Activated effector memory CD4-positive, alpha-beta T cell treated with Interleukin-2 at 50 U/mL for 16 hours (primary cell): ENCODE measurements at regions not wholly inside any gene's neighbourhood (a gene's known extent, or its start where the extent isn't known, plus 50 kb on each side); places are given as distances from the start of the nearest gene placed in this dataset.

Source experiments
- DNase-seq: peaks from one replicate; pipeline ENCODE4 v3.0.0-alpha.2; 2020

GRCh38 chr4:15130441-15130840 is 128.2 kb downstream of the CPEB2 start:
- no peak for DNase-seq

- no peak for DNase-seq
These were observed 129.3 kb downstream of the CPEB2 start for GRCh38 chr4:15131551-15131950.

DNA sequence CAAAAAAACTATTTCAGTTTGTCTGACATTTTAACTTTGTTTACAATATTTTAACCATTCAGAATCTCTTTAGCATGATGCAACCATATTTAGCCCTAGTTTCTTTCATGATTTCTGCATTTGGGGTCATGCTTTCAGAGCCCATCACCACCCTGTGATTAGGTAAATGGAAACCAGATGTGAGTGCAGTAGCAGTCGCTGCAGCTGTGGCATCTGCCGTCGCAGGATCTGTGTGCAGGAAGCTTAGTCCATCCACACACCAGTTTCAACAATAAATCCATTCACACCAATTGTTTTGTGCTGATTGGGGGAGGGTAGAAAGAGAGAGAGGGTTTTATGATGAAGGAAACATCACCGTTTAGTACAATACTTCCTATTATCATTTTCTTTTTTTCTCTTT is 130.5 kb downstream of the CPEB2 start:
- no peak for DNase-seq

GRCh38 chr4:15139599-15139998 is 137.3 kb downstream of the CPEB2 start:
- no peak for DNase-seq

GRCh38 chr4:15142201-15142600 is 139.9 kb downstream of the CPEB2 start:
- no peak for DNase-seq

- DNase-seq: no peak
These were observed 141.3 kb downstream of the CPEB2 start for GRCh38 chr4:15143551-15143950.

- no peak for DNase-seq
These were observed 142.1 kb downstream of the CPEB2 start for GRCh38 chr4:15144249-15144966.

- no peak for DNase-seq
These were observed 142.7 kb downstream of the CPEB2 start for GRCh38 chr4:15144967-15145295.

DNA sequence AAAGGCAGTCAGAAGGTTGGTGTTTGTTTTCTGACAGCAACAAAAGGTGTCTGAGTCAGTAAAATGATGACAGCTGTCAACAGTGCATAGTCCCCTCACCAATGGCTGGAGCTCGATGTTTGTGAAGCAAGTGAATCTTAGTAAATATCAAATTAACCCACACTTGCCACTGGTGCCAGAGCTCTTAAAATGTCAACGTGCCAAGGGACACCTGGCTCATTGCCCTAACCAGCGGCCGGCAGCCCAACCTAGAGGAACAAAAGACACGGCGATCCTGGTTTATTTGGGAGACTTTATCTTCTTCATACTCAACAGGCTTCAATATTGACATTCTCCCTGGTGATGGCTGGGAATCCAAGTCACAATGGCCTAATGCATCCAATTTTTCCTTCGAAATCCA is 143.4 kb downstream of the CPEB2 start:
- DNase-seq: no peak

DNA sequence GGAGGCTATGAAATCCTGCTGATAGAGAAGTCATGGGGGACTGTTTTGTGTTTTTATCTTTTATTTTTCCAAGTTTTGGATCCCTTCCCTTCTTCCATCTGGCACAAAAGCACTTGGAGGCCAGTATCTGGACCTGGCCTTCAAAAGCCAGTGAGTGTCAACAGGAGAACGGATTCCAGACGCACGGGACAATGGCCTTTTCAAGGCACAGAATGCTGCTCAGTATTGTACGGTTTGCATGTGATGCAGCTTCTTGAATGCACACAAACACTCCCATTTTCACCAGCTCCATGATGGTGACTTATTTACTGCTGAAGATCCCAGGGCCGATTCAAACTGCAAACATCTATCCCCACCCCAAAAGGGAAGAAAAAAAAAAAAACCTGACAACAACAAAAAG is 145.4 kb downstream of the CPEB2 start:
- DNase-seq: no peak

- DNase-seq: no peak
These were observed 145.9 kb downstream of the CPEB2 start for GRCh38 chr4:15148199-15148598.

- no peak for DNase-seq
These were observed 146.4 kb downstream of the CPEB2 start for GRCh38 chr4:15148691-15149090.

GRCh38 chr4:15149234-15149838 is 147.1 kb downstream of the CPEB2 start:
- no peak for DNase-seq

GRCh38 chr4:15149839-15150592 is 147.7 kb downstream of the CPEB2 start:
- no peak for DNase-seq

- no peak for DNase-seq
These were observed 148.3 kb downstream of the CPEB2 start for GRCh38 chr4:15150631-15151030.

- no peak for DNase-seq
These were observed 148.8 kb downstream of the CPEB2 start for GRCh38 chr4:15151033-15151432.

DNA sequence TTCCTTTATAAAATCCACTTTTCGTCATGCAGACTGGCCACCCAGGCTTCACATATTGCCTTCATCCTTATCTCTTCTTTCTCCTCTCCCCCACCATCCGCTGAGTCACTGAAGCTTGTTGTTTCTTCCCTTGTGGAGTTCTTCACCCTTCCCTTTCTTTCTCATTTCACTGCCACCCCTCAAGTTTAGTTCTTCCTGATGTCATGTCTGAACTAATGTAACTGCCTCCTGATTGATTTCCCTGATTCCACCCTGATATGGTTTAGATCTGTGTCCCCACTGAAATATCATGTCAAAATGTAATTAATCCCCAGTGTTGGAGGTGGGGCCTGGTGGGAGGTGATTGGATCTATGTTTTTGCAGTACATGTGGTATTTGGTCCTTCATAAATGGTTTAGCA is 151.4 kb downstream of the CPEB2 start:
- DNase-seq: no peak

GRCh38 chr4:15158406-15159091 is 156.3 kb downstream of the CPEB2 start:
- no peak for DNase-seq

DNA sequence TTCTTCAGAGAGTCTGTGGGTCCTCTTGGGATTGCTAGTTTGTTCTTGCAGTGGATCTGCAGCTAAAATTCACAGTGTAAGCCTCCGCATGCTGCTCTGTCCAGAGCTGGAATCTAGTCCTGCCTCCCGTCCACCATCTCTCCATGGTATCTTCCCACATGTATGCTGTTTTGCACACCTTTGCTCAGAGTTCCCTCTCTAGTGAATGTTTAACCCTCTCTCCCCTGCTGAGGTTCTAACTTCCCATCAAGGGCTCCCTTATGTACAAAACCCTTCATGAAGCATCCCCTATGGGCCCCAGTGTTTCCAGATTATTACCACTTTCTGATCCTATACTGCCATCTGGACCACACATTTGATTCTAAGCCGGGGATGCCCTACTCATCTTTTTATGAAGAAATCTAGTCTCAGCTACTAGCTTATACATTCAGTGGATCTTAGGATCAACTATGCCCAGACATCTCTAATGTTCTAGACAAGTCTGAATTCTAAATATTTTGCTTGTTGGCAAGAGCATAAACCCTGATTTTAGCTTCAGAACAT is 157.3 kb downstream of the CPEB2 start:
- DNase-seq: no peak

GRCh38 chr4:15161439-15161838 is 159.2 kb downstream of the CPEB2 start:
- DNase-seq: no peak

DNA sequence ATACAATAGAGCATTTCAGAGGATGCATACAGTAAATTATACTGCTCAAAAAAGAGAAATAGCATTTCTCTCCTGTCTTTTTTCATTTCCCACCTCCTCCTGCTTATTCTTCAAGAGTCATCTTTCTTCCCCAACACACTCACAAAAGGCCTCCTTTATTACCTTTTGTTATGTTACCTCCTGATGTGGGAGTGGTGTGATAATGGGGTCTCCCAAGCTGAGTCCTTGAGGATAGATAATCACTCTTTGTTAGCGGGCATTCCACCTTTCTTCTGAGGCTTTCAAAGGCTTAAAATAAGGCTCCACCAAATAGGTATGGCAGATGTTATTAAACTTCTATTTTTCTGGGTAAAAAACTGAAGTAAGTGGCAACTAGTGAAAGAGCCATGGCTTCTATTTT is 159.8 kb downstream of the CPEB2 start:
- no peak for DNase-seq

- no peak for DNase-seq
These were observed 160.4 kb downstream of the CPEB2 start for GRCh38 chr4:15162465-15163283.

GRCh38 chr4:15163284-15163645 is 161.0 kb downstream of the CPEB2 start:
- no peak for DNase-seq
